CD4-positive, alpha-beta T cell (primary cell): ENCODE measurements at regions not wholly inside any gene's neighbourhood (a gene's known extent, or its start where the extent isn't known, plus 50 kb on each side); places are given as distances from the start of the nearest gene placed in this dataset.

Source experiments
- ATAC-seq: fragments of 200-7000 bp; cut with Tn5 transposase; one replicate; pipeline ENCODE4 v1.10.0; 2022; ENCODE audit warnings: mild to moderate bottlenecking; ENCODE audit not compliant: poor library complexity
- CTCF ChIA-PET: fragments of 350-600 bp; sonication (Branson Sonifier 250); formaldehyde crosslinking; loops from one replicate; lab custom pipeline; 2021; ENCODE audit warnings: antibody characterized with exemption, inconsistent platforms; lab: Charles Lee
- POLR2A ChIA-PET: fragments of 350-600 bp; sonication (Branson Sonifier 250); formaldehyde crosslinking; loops from one replicate; lab custom pipeline; 2021; ENCODE audit warnings: antibody characterized with exemption, inconsistent platforms; lab: Charles Lee
- DNase-seq, 14 experiments: peaks; one replicate each; pipeline ENCODE4 v3.0.0-alpha.2; 2013 to 2020; ENCODE audit warnings: mixed read lengths in 2 of 14
- H3K27ac ChIP-seq, 2 donors: one replicate each; pipeline versions ENCODE4 v1.5.1 to v1.7.0; 2013; ENCODE audit warnings: low read length in 2 of 2, low read depth in 1 of 2, mild to moderate bottlenecking in 1 of 2
- H3K27me3 ChIP-seq, 2 experiments: 1 replicate in 1 of 2; 2 replicates in 1 of 2; pipeline versions ENCODE4 v1.6.1 to v1.7.0; 2013; ENCODE audit warnings: low read length in 2 of 2, control low read depth in 1 of 2, mild to moderate bottlenecking in 1 of 2, moderate library complexity in 1 of 2; ENCODE audit not compliant: insufficient read depth in 2 of 2, control insufficient read depth in 1 of 2
- H3K36me3 ChIP-seq: one replicate; pipeline ENCODE4 v1.6.1; 2013; ENCODE audit warnings: low read length, control low read depth; ENCODE audit not compliant: insufficient read depth
- H3K4me1 ChIP-seq: one replicate; pipeline ENCODE4 v1.6.1; 2013; ENCODE audit warnings: low read length, control low read depth; ENCODE audit not compliant: insufficient read depth
- H3K4me3 ChIP-seq: one replicate; pipeline ENCODE4 v1.5.1; 2013; ENCODE audit warnings: mild to moderate bottlenecking, low read length, moderate library complexity
- H3K9me3 ChIP-seq, 2 experiments: 1 replicate in 1 of 2; 2 replicates in 1 of 2; pipeline versions ENCODE4 v1.6.1 to v1.7.0; 2013; ENCODE audit warnings: low read length in 2 of 2, mild to moderate bottlenecking in 2 of 2, control low read depth in 1 of 2, moderate library complexity in 1 of 2; ENCODE audit not compliant: control insufficient read depth in 1 of 2, insufficient read depth in 1 of 2
- H3K27ac Mint-ChIP-seq: one replicate; pipeline ENCODE4 v1.8.0; 2020; ENCODE audit warnings: mixed read lengths
- H3K27me3 Mint-ChIP-seq: one replicate; pipeline ENCODE4 v1.8.0; 2021; ENCODE audit warnings: mixed read lengths
- H3K36me3 Mint-ChIP-seq: one replicate; pipeline ENCODE4 v1.8.0; 2021; ENCODE audit warnings: low read depth, mixed read lengths
- H3K4me1 Mint-ChIP-seq: one replicate; pipeline ENCODE4 v1.8.0; 2021; ENCODE audit warnings: low read depth, mixed read lengths
- H3K4me3 Mint-ChIP-seq: one replicate; pipeline ENCODE4 v1.8.0; 2020; ENCODE audit warnings: mild to moderate bottlenecking, mixed read lengths
- H3K9me3 Mint-ChIP-seq: one replicate; pipeline ENCODE4 v1.8.0; 2020; ENCODE audit warnings: mixed read lengths
- intact Hi-C, 2 experiments: fragments of 100-400 bp; cut with DNase I in 1 of 2; cut with micrococcal nuclease in 1 of 2; formaldehyde crosslinking; loops; one replicate each; pipeline versions ENCODE4 v1.15.1 to v1.9.0; 2023 to 2025; cut with DNase I, micrococcal nuclease
- TF ChIP-seq, protein P1 (sequence below): fragments of 200-600 bp; IDR thresholded peaks from one replicate; pipeline ENCODE4 v1.8.0; 2022; ENCODE audit warnings: antibody characterized with exemption, mild to moderate bottlenecking

GRCh38 chr16:85426806-85427205 lies 186.3 kb upstream of the GSE1 start:
- intact Hi-C loops: no loop called here

GRCh38 chr16:85428168-85428898 lies 184.8 kb upstream of the GSE1 start:
- Mint-ChIP-seq H3K27me3 (no peaks in the 10 kb centered on the region), H3K4me3 (no peak overlapping the region), H3K27ac (no peak overlapping the region), H3K36me3 (no peaks in the 10 kb centered on the region), H3K4me1 (no peaks in the 10 kb centered on the region), H3K9me3 (no peaks in the 10 kb centered on the region)
- ChIA-PET CTCF (interaction anchor here (1.0 kb wide), 1 partner anchor 12 kb away, joined by 3 read pairs; no protein-coding TSS in a partner anchor), POLR2A (interaction anchor here (0.9 kb wide), 1 partner anchor 20 kb away, joined by 3 read pairs; no protein-coding TSS in a partner anchor)
- no peak overlapping the region for H3K4me3 ChIP-seq
- intact Hi-C loops: no loop called here
- peak; percentile 65 for ATAC-seq
- H3K36me3 ChIP-seq: no peaks in the 10 kb centered on the region
- H3K4me1 ChIP-seq: peaks cover 4% of the 10 kb centered on the region
- no peak overlapping the region for H3K27ac ChIP-seq
- peak; percentile 21 to 70 (median 38) for DNase-seq
- H3K9me3 ChIP-seq: peaks cover 0 to 4% of the 10 kb centered on the region in 2 experiments
- TF ChIP-seq, protein P1, sequence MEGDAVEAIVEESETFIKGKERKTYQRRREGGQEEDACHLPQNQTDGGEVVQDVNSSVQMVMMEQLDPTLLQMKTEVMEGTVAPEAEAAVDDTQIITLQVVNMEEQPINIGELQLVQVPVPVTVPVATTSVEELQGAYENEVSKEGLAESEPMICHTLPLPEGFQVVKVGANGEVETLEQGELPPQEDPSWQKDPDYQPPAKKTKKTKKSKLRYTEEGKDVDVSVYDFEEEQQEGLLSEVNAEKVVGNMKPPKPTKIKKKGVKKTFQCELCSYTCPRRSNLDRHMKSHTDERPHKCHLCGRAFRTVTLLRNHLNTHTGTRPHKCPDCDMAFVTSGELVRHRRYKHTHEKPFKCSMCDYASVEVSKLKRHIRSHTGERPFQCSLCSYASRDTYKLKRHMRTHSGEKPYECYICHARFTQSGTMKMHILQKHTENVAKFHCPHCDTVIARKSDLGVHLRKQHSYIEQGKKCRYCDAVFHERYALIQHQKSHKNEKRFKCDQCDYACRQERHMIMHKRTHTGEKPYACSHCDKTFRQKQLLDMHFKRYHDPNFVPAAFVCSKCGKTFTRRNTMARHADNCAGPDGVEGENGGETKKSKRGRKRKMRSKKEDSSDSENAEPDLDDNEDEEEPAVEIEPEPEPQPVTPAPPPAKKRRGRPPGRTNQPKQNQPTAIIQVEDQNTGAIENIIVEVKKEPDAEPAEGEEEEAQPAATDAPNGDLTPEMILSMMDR: peak; percentile 41
- H3K27me3 ChIP-seq: no peaks in the 10 kb centered on the region

More at GRCh38 chr16:85426806-85427205, 186.3 kb upstream of the GSE1 start:
- ChIA-PET POLR2A (no interaction called here), CTCF (no interaction called here)
- no peak for ATAC-seq
- no peak overlapping the region for H3K4me3 Mint-ChIP-seq
- H3K27me3 ChIP-seq: no peaks in the 10 kb centered on the region
- no peaks in the 10 kb centered on the region for H3K9me3 Mint-ChIP-seq
- TF ChIP-seq, protein P1: no peak
- H3K27ac ChIP-seq: no peak overlapping the region
- H3K27me3 Mint-ChIP-seq: no peaks in the 10 kb centered on the region
- H3K4me1 ChIP-seq: peaks cover 4% of the 10 kb centered on the region
- H3K4me3 ChIP-seq: no peak overlapping the region
- H3K36me3 ChIP-seq: no peaks in the 10 kb centered on the region
- DNase-seq: peak in 1 of 14 experiments; percentile 2
- H3K36me3 Mint-ChIP-seq: no peaks in the 10 kb centered on the region
- H3K27ac Mint-ChIP-seq: no peak overlapping the region
- H3K9me3 ChIP-seq: peaks cover 0 to 4% of the 10 kb centered on the region in 2 experiments
- H3K4me1 Mint-ChIP-seq: no peaks in the 10 kb centered on the region

DNA sequence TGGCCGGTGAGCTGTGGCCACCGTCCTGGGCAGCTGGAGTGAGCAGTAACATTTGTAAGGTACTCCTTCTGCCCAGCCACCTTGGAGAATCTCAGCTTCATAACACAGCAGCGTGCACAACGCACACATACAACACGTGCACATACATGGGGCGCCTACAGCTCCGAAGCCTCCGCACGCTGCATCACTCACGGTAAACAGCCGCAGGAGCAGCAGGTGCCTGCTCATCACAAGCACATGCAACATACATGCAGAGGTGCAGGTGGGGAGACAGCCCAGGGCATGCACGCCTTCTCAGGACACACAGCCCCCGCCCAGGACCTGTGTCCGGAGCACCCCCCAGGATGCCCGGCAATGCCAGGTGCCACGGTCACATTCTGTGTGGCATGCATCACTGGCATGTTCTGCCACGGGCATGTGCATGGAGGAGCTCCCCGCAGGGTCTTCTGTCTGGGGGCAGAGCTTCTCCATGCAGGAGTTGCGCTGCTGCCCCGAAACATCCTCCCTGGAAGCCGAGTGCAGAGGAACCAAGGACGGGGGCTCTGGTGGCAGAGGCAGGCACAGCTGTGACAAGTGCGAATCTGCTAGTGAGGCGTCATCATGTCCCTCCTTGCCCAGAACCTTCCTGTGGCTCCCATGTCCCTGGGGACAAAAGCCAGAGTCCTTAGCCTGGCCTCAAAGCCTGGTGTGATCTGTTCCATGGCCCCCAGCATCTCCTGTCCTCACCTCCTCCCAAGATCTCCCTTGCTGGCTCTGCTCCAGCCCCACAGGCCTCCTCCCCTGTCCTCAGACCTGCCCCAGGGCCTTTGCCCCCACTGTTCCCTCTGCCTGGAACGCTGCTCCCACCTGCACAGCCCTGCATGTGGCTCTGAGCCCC lies 184.0 kb upstream of the GSE1 start:
- ATAC-seq (no peak), DNase-seq (peak in 2 of 14 experiments; percentile 1 to 27)
- H3K9me3 ChIP-seq: peaks cover 0 to 4% of the 10 kb centered on the region in 2 experiments
- no peak overlapping the region for H3K4me3 Mint-ChIP-seq
- intact Hi-C loops: no loop called here
- ChIA-PET CTCF (interaction anchor here (1.0 kb wide), 1 partner anchor 13 kb away, joined by 3 read pairs; no protein-coding TSS in a partner anchor), POLR2A (interaction anchor here (0.9 kb wide), 1 partner anchor 19 kb away, joined by 3 read pairs; no protein-coding TSS in a partner anchor)
- TF ChIP-seq, protein P1: no peak
- no peaks in the 10 kb centered on the region for H3K36me3 Mint-ChIP-seq
- H3K4me1 Mint-ChIP-seq: no peaks in the 10 kb centered on the region
- peaks cover 4% of the 10 kb centered on the region for H3K4me1 ChIP-seq
- no peak overlapping the region for H3K27ac ChIP-seq
- H3K27ac Mint-ChIP-seq: no peak overlapping the region
- H3K27me3 ChIP-seq: no peaks in the 10 kb centered on the region
- H3K27me3 Mint-ChIP-seq: no peaks in the 10 kb centered on the region
- H3K9me3 Mint-ChIP-seq: no peaks in the 10 kb centered on the region
- H3K36me3 ChIP-seq: no peaks in the 10 kb centered on the region
- H3K4me3 ChIP-seq: no peak overlapping the region
